Fibroblast of peridontal ligament (primary cell): ENCODE measurements at regions not wholly inside any gene's neighbourhood (a gene's known extent, or its start where the extent isn't known, plus 50 kb on each side); places are given as distances from the start of the nearest gene placed in this dataset.
"Not testable (repeated sequence)": the region's sequence is repeated elsewhere in the genome, so short reads cannot be mapped to it uniquely, and the experiment has no call there.

Experiments used
- DNase-seq: peaks from one replicate; pipeline ENCODE4 v3.0.0-alpha.2; 2010; ENCODE audit errors: extremely low read depth

- no peak for DNase-seq
Measured at GRCh38 chr6:144395014-144395413, 109.9 kb downstream of the UTRN start.

GRCh38 chr6:144395826-144396225 is 110.7 kb downstream of the UTRN start:
- DNase-seq, result no peak

- DNase-seq, result peak; percentile 56
Measured at GRCh38 chr6:144397141-144397540, 112.0 kb downstream of the UTRN start.

GRCh38 chr6:144400321-144400720 is 115.2 kb downstream of the UTRN start:
- DNase-seq, result no peak

GRCh38 chr6:144401736-144402733 is 116.9 kb downstream of the UTRN start:
- no peak for DNase-seq

- no peak for DNase-seq
Measured at GRCh38 chr6:144402750-144403149, 117.6 kb downstream of the UTRN start.

GRCh38 chr6:144405163-144405562 is 120.0 kb downstream of the UTRN start:
- peak; percentile 68 for DNase-seq

- no peak for DNase-seq
Measured at GRCh38 chr6:144406796-144407195, 121.7 kb downstream of the UTRN start.

GRCh38 chr6:144408161-144408560 is 123.0 kb downstream of the UTRN start:
- peak; percentile 88 for DNase-seq

- no peak for DNase-seq
Measured at GRCh38 chr6:144410059-144410458, 124.9 kb downstream of the UTRN start.

GRCh38 chr6:144410574-144410973 is 125.4 kb downstream of the UTRN start:
- not testable (repeated sequence) for DNase-seq

- peak; percentile 30 for DNase-seq
Measured at GRCh38 chr6:144411531-144412165, 126.5 kb downstream of the UTRN start.

GRCh38 chr6:144413418-144413817 is 128.3 kb downstream of the UTRN start:
- no peak for DNase-seq

GRCh38 chr6:144415014-144415413 is 129.9 kb downstream of the UTRN start:
- DNase-seq, result peak; percentile 72

- no peak for DNase-seq
Measured at GRCh38 chr6:144415835-144416237, 130.7 kb downstream of the UTRN start.

GRCh38 chr6:144416244-144416643 is 131.1 kb downstream of the UTRN start:
- no peak for DNase-seq

GRCh38 chr6:144416773-144417172 is 131.6 kb downstream of the UTRN start:
- no peak for DNase-seq

- DNase-seq, result no peak
Measured at GRCh38 chr6:144417681-144418080, 132.5 kb downstream of the UTRN start.

- no peak for DNase-seq
Measured at GRCh38 chr6:144418959-144419545, 133.9 kb downstream of the UTRN start.

- no peak for DNase-seq
Measured at GRCh38 chr6:144423167-144423566, 138.0 kb downstream of the UTRN start.

- no peak for DNase-seq
Measured at GRCh38 chr6:144429753-144430152, 144.6 kb downstream of the UTRN start.

- DNase-seq, result not testable (repeated sequence)
Measured at GRCh38 chr6:144433446-144433845, 148.3 kb downstream of the UTRN start.
